Erythroblast (primary cell): ENCODE measurements at regions not wholly inside any gene's neighbourhood (a gene's known extent, or its start where the extent isn't known, plus 50 kb on each side); places are given as distances from the start of the nearest gene placed in this dataset.
"Not testable (repeated sequence)": the region's sequence is repeated elsewhere in the genome, so short reads cannot be mapped to it uniquely, and the experiment has no call there.

ENCODE experiments used
- DNase-seq, 2 experiments: peaks; one replicate each; lab custom pipeline; 2025; lab: John Stamatoyannopoulos, UW
- GATA1 ChIP-seq: IDR thresholded peaks from 2 replicates; pipeline ENCODE4 v1.6.1; 2011; ENCODE audit warnings: low read depth, mild to moderate bottlenecking, control low read depth, low read length, moderate library complexity
- POLR2A ChIP-seq: IDR thresholded peaks from 2 replicates; pipeline ENCODE4 v1.6.1; 2011; ENCODE audit warnings: mild to moderate bottlenecking, low read length

- peak in 1 of 2 experiments; percentile 43 for DNase-seq
- TF ChIP-seq GATA1 (no peak), POLR2A (no peak)
These were observed 50.7 kb upstream of the DIAPH3 start for GRCh38 chr13:60214213-60215055.

GRCh38 chr13:60220072-60220471, 56.3 kb upstream of the DIAPH3 start:
- peak; percentile 85 to 89 for DNase-seq
- no peak for TF ChIP-seq POLR2A
- TF ChIP-seq GATA1, result no peak

GRCh38 chr13:60221581-60221980, 57.9 kb upstream of the DIAPH3 start:
- no peak for TF ChIP-seq POLR2A
- TF ChIP-seq GATA1, result no peak

GRCh38 chr13:60226507-60226906, 62.8 kb upstream of the DIAPH3 start:
- no peak for TF ChIP-seq GATA1
- TF ChIP-seq POLR2A, result no peak
- peak; percentile 80 to 83 for DNase-seq

More at GRCh38 chr13:60221581-60221980, 57.9 kb upstream of the DIAPH3 start:
- DNase-seq, result no peak

- DNase-seq, result peak; percentile 78 to 85
These were observed 63.4 kb upstream of the DIAPH3 start for GRCh38 chr13:60227158-60227557.

GRCh38 chr13:60229708-60230272, 66.1 kb upstream of the DIAPH3 start:
- TF ChIP-seq GATA1 (no peak), POLR2A (no peak)
- DNase-seq, result peak; percentile 63 to 79

More at GRCh38 chr13:60227158-60227557, 63.4 kb upstream of the DIAPH3 start:
- TF ChIP-seq POLR2A (no peak), GATA1 (no peak)

- peak; percentile 68 to 77 for DNase-seq
- TF ChIP-seq GATA1 (no peak), POLR2A (no peak)
These were observed 66.9 kb upstream of the DIAPH3 start for GRCh38 chr13:60230593-60230992.

- DNase-seq, result no peak
- no peak for TF ChIP-seq GATA1
- TF ChIP-seq POLR2A, result no peak
These were observed 78.4 kb upstream of the DIAPH3 start for GRCh38 chr13:60242043-60242595.

GRCh38 chr13:60244381-60244780, 80.7 kb upstream of the DIAPH3 start:
- TF ChIP-seq GATA1 (no peak), POLR2A (no peak)
- DNase-seq, result no peak

GRCh38 chr13:60251419-60251818, 87.7 kb upstream of the DIAPH3 start:
- DNase-seq, result not testable (repeated sequence)

- no peak for TF ChIP-seq GATA1
- no peak for DNase-seq
These were observed 94.6 kb upstream of the DIAPH3 start for GRCh38 chr13:60258349-60258748.

- TF ChIP-seq GATA1 (no peak), POLR2A (no peak)
- DNase-seq, result peak; percentile 7 to 12
These were observed 96.7 kb upstream of the DIAPH3 start for GRCh38 chr13:60260440-60260839.

- TF ChIP-seq GATA1 (no peak), POLR2A (no peak)
These were observed 98.0 kb upstream of the DIAPH3 start for GRCh38 chr13:60261432-60262351.

GRCh38 chr13:60265566-60265965, 101.8 kb upstream of the DIAPH3 start:
- no peak for TF ChIP-seq GATA1
- TF ChIP-seq POLR2A, result no peak
- DNase-seq, result no peak

More at GRCh38 chr13:60261432-60262351, 98.0 kb upstream of the DIAPH3 start:
- no peak for DNase-seq
